ENCODE measurements at regions not wholly inside any gene's neighbourhood (a gene's known extent, or its start where the extent isn't known, plus 50 kb on each side); places are given as distances from the start of the nearest gene placed in this dataset.

DNA sequence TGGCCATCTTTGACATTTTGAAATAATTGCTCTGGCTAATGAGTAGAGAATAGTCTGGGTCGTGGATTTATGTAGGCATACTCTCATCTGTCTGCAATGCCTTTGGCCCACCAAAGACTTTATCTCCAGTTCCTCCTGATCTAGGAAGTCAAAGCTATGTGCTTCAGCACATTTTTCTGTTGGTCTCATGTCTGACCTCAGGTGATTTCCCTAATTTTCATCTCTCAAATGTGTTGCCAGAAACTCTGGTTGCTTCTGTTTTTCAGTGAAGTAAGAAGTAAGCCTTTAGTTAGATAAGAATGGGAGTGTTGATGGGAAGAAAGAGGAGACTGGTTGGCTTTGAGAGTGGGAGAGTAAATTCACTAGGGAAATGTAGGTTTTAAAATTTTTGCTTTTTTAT is 66.4 kb downstream of the GPR88 start (continued):
- TF ChIP-seq, protein P1, sequence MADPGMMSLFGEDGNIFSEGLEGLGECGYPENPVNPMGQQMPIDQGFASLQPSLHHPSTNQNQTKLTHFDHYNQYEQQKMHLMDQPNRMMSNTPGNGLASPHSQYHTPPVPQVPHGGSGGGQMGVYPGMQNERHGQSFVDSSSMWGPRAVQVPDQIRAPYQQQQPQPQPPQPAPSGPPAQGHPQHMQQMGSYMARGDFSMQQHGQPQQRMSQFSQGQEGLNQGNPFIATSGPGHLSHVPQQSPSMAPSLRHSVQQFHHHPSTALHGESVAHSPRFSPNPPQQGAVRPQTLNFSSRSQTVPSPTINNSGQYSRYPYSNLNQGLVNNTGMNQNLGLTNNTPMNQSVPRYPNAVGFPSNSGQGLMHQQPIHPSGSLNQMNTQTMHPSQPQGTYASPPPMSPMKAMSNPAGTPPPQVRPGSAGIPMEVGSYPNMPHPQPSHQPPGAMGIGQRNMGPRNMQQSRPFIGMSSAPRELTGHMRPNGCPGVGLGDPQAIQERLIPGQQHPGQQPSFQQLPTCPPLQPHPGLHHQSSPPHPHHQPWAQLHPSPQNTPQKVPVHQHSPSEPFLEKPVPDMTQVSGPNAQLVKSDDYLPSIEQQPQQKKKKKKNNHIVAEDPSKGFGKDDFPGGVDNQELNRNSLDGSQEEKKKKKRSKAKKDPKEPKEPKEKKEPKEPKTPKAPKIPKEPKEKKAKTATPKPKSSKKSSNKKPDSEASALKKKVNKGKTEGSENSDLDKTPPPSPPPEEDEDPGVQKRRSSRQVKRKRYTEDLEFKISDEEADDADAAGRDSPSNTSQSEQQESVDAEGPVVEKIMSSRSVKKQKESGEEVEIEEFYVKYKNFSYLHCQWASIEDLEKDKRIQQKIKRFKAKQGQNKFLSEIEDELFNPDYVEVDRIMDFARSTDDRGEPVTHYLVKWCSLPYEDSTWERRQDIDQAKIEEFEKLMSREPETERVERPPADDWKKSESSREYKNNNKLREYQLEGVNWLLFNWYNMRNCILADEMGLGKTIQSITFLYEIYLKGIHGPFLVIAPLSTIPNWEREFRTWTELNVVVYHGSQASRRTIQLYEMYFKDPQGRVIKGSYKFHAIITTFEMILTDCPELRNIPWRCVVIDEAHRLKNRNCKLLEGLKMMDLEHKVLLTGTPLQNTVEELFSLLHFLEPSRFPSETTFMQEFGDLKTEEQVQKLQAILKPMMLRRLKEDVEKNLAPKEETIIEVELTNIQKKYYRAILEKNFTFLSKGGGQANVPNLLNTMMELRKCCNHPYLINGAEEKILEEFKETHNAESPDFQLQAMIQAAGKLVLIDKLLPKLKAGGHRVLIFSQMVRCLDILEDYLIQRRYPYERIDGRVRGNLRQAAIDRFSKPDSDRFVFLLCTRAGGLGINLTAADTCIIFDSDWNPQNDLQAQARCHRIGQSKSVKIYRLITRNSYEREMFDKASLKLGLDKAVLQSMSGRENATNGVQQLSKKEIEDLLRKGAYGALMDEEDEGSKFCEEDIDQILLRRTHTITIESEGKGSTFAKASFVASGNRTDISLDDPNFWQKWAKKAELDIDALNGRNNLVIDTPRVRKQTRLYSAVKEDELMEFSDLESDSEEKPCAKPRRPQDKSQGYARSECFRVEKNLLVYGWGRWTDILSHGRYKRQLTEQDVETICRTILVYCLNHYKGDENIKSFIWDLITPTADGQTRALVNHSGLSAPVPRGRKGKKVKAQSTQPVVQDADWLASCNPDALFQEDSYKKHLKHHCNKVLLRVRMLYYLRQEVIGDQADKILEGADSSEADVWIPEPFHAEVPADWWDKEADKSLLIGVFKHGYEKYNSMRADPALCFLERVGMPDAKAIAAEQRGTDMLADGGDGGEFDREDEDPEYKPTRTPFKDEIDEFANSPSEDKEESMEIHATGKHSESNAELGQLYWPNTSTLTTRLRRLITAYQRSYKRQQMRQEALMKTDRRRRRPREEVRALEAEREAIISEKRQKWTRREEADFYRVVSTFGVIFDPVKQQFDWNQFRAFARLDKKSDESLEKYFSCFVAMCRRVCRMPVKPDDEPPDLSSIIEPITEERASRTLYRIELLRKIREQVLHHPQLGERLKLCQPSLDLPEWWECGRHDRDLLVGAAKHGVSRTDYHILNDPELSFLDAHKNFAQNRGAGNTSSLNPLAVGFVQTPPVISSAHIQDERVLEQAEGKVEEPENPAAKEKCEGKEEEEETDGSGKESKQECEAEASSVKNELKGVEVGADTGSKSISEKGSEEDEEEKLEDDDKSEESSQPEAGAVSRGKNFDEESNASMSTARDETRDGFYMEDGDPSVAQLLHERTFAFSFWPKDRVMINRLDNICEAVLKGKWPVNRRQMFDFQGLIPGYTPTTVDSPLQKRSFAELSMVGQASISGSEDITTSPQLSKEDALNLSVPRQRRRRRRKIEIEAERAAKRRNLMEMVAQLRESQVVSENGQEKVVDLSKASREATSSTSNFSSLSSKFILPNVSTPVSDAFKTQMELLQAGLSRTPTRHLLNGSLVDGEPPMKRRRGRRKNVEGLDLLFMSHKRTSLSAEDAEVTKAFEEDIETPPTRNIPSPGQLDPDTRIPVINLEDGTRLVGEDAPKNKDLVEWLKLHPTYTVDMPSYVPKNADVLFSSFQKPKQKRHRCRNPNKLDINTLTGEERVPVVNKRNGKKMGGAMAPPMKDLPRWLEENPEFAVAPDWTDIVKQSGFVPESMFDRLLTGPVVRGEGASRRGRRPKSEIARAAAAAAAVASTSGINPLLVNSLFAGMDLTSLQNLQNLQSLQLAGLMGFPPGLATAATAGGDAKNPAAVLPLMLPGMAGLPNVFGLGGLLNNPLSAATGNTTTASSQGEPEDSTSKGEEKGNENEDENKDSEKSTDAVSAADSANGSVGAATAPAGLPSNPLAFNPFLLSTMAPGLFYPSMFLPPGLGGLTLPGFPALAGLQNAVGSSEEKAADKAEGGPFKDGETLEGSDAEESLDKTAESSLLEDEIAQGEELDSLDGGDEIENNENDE (IDR thresholded peaks at IDR 0.05; ENCODE audit: insufficient replicate concordance, low read length), result no peak
- TF ChIP-seq KDM4A (IDR thresholded peaks at IDR 0.05; ENCODE audit: low read depth, low read length, severe bottlenecking), result no peak
- no peak for TF ChIP-seq HDAC2 (IDR thresholded peaks at IDR 0.05; ENCODE audit: borderline replicate concordance in 1 of 2, low read depth in 2 of 2, low read length in 2 of 2)
- no peak for TF ChIP-seq BACH1 (IDR thresholded peaks at IDR 0.05; ENCODE audit: low read length)
- no peak for TF ChIP-seq ASH2L (IDR thresholded peaks at IDR 0.05; ENCODE audit: low read length)
- TF ChIP-seq TCF12 (IDR thresholded peaks at IDR 0.05; ENCODE audit: low read depth, low read length), result no peak
- no peak for TF ChIP-seq ATF2 (IDR thresholded peaks at IDR 0.05; ENCODE audit: low read length)
- no peak for TF ChIP-seq EP300 (IDR thresholded peaks at IDR 0.05; ENCODE audit: borderline replicate concordance in 1 of 2, low read depth in 2 of 2, low read length in 2 of 2)
- TF ChIP-seq RFX5 (IDR thresholded peaks at IDR 0.05; ENCODE audit: borderline replicate concordance, low read depth, low read length), result no peak

Data from H1 (cell line).